HG02970 (cell line): ENCODE measurements at regions not wholly inside any gene's neighbourhood (a gene's known extent, or its start where the extent isn't known, plus 50 kb on each side); places are given as distances from the start of the nearest gene placed in this dataset.
"Not testable (repeated sequence)": the region's sequence is repeated elsewhere in the genome, so short reads cannot be mapped to it uniquely, and the experiment has no call there.

ENCODE experiments used
- ATAC-seq: cut with Tn5 transposase; IDR thresholded peaks from one replicate; pipeline ENCODE4 v1.9.1; 2021; ENCODE audit warnings: mild to moderate bottlenecking, moderate library complexity, moderate number of reproducible peaks; ENCODE audit not compliant: unreplicated experiment, low FRiP score

GRCh38 chr17:20633268-20634059 lies 53.9 kb downstream of the CDRT15L2 start:
- not testable (repeated sequence) for ATAC-seq

DNA sequence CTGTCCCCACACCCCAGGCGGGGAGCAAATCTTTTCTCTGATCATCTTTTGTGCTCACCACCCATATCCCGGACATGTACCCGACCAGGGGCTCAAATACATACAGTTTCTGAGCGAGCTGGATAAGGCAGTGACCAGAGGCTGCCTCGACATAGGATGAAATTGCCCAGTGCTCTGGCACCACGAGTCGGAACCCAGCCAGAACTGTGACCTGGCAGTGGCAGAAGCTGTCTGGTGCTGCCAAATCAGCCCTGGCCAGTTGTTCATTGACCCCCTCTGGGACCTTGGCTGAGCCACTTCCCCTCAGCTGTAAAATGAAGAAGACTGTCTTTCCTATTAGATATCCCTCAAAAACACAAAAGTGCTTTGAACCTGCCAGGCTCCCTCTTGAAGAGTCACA lies 60.6 kb downstream of the CDRT15L2 start:
- ATAC-seq: not testable (repeated sequence)

GRCh38 chr17:20646661-20647272 lies 67.2 kb downstream of the CDRT15L2 start:
- not testable (repeated sequence) for ATAC-seq

- ATAC-seq: not testable (repeated sequence)
Observed at GRCh38 chr17:20649097-20649767, 69.7 kb downstream of the CDRT15L2 start.

DNA sequence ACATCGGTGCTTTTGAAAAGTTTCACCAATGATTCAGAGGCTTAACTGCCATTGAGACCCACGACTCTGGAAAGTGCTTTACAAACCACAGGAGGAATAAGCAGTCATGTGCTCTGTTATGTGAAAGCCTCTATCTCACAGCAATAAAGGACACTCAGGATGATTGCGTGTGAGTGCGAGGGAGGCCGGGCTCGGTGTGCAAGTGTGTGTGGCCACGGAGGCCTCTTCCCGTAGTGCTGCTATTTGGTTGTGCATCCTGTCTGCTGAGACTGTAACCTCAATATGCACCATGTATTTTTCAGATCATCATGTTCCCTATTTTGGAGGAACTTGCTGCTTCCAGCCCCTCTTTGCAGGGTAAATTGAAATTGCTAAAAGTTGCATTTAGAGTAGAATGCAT lies 71.5 kb downstream of the CDRT15L2 start:
- ATAC-seq: not testable (repeated sequence)

- ATAC-seq: not testable (repeated sequence)
Observed at GRCh38 chr17:20651736-20652135, 72.2 kb downstream of the CDRT15L2 start.

DNA sequence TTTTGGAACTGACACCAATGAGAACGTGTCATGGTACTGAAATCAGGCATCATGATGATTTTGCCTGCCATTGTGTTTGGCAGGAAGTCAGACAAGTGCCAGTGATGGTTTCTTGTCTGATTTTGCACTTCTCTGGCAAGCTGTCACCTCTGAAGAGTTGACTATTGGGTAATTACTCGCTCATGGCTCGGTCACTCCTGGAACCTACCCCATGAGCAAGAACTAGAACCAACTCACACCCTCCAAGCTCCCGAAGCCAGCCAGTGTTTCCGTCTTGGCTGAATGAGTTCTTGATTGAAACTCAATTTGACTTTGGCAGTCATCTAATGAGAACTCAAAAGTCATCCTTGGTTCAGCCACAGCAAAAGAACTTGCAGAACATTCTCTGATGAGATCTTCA lies 73.9 kb downstream of the CDRT15L2 start:
- not testable (repeated sequence) for ATAC-seq

DNA sequence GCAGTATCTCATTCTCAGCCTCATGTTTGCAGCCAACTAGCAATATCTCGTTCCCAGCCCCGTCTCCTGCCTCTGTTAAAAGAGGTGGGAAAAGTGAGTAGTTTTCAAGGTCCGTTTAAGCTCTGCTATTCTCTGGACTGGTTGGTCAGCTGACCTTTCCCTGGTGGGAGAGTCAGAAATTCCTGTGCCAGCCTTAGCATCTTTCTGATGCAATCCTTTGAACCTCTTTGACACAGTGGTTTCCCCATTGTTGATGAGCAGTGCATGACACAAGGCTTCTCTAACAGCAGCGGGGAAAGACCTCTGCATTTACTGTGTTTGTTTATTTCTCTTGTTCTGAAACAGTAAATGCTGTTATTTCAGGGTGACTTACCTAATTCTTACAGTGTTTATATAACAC lies 74.6 kb downstream of the CDRT15L2 start:
- not testable (repeated sequence) for ATAC-seq

- not testable (repeated sequence) for ATAC-seq
Observed at GRCh38 chr17:20654575-20654974, 75.1 kb downstream of the CDRT15L2 start.

- not testable (repeated sequence) for ATAC-seq
Observed at GRCh38 chr17:20665103-20665955, 85.8 kb downstream of the CDRT15L2 start.

- not testable (repeated sequence) for ATAC-seq
Observed at GRCh38 chr17:20666689-20667088, 87.2 kb downstream of the CDRT15L2 start.

GRCh38 chr17:20667712-20668111 lies 88.2 kb downstream of the CDRT15L2 start:
- not testable (repeated sequence) for ATAC-seq

DNA sequence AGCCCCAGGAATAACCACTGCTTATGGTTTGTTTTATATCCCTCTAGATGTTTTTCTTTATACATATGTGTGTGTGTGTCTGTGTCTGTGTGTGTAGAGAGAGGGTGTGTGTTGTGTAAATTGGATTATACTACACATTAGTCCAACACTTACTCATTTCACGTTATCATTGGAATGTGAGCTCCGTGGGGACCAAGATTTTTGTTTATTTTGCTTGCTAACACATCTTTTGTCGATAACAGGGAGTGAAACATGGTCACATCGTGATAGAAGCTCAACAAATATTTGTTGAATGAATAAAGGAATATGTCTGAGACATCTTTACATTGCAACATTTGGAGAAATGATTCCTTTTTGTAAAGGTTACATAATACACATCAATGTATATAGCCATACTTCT lies 88.8 kb downstream of the CDRT15L2 start:
- not testable (repeated sequence) for ATAC-seq

GRCh38 chr17:20668868-20669267 lies 89.3 kb downstream of the CDRT15L2 start:
- ATAC-seq: not testable (repeated sequence)

- not testable (repeated sequence) for ATAC-seq
Observed at GRCh38 chr17:20670506-20670905, 91.0 kb downstream of the CDRT15L2 start.

GRCh38 chr17:20674374-20674773 lies 94.8 kb downstream of the CDRT15L2 start:
- ATAC-seq: not testable (repeated sequence)

DNA sequence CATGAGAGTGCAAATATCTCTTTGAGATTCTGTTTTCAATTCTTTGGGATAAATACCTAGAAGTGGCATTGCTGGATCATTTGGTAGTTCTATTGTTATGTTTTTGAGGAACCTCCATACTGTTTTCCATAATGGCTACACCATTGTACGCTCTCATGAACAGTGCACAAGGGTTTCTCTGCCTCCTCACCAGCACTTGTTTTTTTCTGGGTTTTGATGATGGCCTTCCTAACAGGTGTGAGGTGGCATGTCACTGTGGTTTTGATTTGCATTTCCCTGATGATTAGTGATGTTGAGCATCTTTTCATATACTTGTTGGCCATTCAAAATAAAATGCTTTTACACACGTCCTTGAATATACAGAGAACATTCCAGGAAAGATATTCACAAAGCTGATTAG lies 96.2 kb downstream of the CDRT15L2 start:
- not testable (repeated sequence) for ATAC-seq

DNA sequence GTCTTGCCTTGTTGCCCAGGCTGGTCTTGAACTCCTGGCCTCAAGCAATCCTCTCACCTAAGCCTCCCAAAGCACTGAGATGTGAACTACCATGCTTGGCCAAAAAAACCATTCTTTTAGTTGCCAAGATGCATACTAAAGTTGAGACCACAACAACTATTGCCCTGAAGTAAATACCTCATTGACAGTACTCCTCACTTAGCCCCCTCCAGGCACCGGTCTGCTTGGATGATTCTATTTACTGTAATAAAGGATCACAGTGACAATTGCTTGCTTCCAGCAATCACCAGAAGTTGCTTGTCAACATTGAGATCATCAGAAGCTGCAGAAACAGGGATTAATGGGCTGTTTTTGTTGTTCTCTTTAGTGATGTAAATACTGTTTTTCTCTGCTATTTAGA lies 97.1 kb downstream of the CDRT15L2 start:
- ATAC-seq: not testable (repeated sequence)

DNA sequence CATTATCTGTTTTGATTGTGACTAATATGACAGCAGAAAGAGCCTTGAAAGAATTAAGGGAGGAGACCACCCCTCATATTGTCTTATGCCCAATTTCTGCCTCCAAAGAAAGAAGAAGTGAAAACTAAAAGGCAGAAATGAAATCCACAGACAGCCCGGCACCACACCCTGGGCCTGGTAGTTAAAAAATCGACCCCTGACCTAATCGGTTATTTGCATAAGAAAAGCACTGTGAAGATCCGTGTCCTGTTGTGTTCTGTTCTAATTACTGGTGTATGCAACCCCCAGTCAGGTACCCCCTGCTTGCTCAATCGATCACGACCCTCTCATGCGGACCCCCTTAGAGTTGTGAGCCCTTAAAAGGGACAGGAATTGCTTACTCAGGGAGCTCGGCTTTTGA lies 97.9 kb downstream of the CDRT15L2 start:
- ATAC-seq: not testable (repeated sequence)

- not testable (repeated sequence) for ATAC-seq
Observed at GRCh38 chr17:20678424-20678823, 98.9 kb downstream of the CDRT15L2 start.
